Neural progenitor cell (in vitro differentiated cells): ENCODE measurements at regions not wholly inside any gene's neighbourhood (a gene's known extent, or its start where the extent isn't known, plus 50 kb on each side); places are given as distances from the start of the nearest gene placed in this dataset.

ENCODE experiments used
- DNase-seq: peaks from one replicate; pipeline ENCODE4 v3.0.0-alpha.2; 2016; ENCODE audit warnings: low spot score
- H2AFZ ChIP-seq: fragments of 200-600 bp; sonication (generic); replicated peaks from 2 replicates; pipeline ENCODE4 v1.6.1; 2016; ENCODE audit warnings: antibody characterized with exemption
- H3F3A ChIP-seq: fragments of 200-600 bp; sonication (generic); 2 replicates; pipeline ENCODE4 v1.6.1; 2016; ENCODE audit warnings: antibody characterized with exemption, low read depth
- H3K27ac ChIP-seq: fragments of 200-600 bp; sonication (generic); 2 replicates; pipeline ENCODE4 v1.5.1; 2016; ENCODE audit warnings: mild to moderate bottlenecking
- H3K27me3 ChIP-seq: fragments of 200-600 bp; sonication (generic); 2 replicates; pipeline ENCODE4 v1.6.1; 2016; ENCODE audit warnings: mild to moderate bottlenecking, moderate library complexity
- H3K36me3 ChIP-seq: fragments of 200-600 bp; sonication (generic); 2 replicates; pipeline ENCODE4 v1.5.1; 2016
- H3K4me1 ChIP-seq: fragments of 200-600 bp; sonication (generic); 2 replicates; pipeline ENCODE4 v1.6.1; 2016; ENCODE audit warnings: mixed run types
- H3K4me2 ChIP-seq: fragments of 200-600 bp; sonication (generic); 2 replicates; pipeline ENCODE4 v1.6.1; 2016
- H3K4me3 ChIP-seq: fragments of 200-600 bp; sonication (generic); 2 replicates; pipeline ENCODE4 v1.5.1; 2016
- H3K79me2 ChIP-seq: fragments of 200-600 bp; sonication (generic); 2 replicates; pipeline ENCODE4 v1.6.1; 2016; ENCODE audit warnings: low read depth
- H3K9ac ChIP-seq: fragments of 200-600 bp; sonication (generic); 2 replicates; pipeline ENCODE4 v1.6.1; 2016
- H3K9me3 ChIP-seq: fragments of 200-600 bp; sonication (generic); 2 replicates; pipeline ENCODE4 v1.5.1; 2016; ENCODE audit warnings: low read depth
- H4K20me1 ChIP-seq: fragments of 200-600 bp; sonication (generic); 2 replicates; pipeline ENCODE4 v1.6.1; 2016; ENCODE audit warnings: low read depth
- H3K27ac Mint-ChIP-seq: 3 replicates; pipeline ENCODE4 v1.8.0; 2021; ENCODE audit warnings: mixed read lengths
- H3K27me3 Mint-ChIP-seq: 2 replicates; pipeline ENCODE4 v1.8.0; 2022; ENCODE audit warnings: low read depth, mild to moderate bottlenecking, inconsistent platforms, moderate library complexity, mixed read lengths; ENCODE audit not compliant: insufficient read depth
- H3K36me3 Mint-ChIP-seq: 3 replicates; pipeline ENCODE4 v1.8.0; 2021; ENCODE audit warnings: mixed read lengths
- H3K4me1 Mint-ChIP-seq: 3 replicates; pipeline ENCODE4 v1.8.0; 2021; ENCODE audit warnings: mixed read lengths
- H3K4me3 Mint-ChIP-seq: 3 replicates; pipeline ENCODE4 v1.8.0; 2021; ENCODE audit warnings: mild to moderate bottlenecking, moderate library complexity, mixed read lengths
- H3K9me3 Mint-ChIP-seq: 3 replicates; pipeline ENCODE4 v1.8.0; 2020; ENCODE audit warnings: mixed read lengths
- EZH2 ChIP-seq: fragments of 200-600 bp; sonication (generic); IDR thresholded peaks from 2 replicates; pipeline ENCODE4 v1.6.1; 2017; ENCODE audit warnings: antibody characterized with exemption, mild to moderate bottlenecking, moderate library complexity
- EZH2phosphoT487 ChIP-seq: fragments of 200-600 bp; sonication (generic); IDR thresholded peaks from 2 replicates; pipeline ENCODE4 v1.6.1; 2017; ENCODE audit warnings: antibody characterized with exemption
- TF ChIP-seq, protein P1 (sequence below): fragments of 200-600 bp; sonication (generic); IDR thresholded peaks from 2 replicates; pipeline ENCODE4 v1.5.1; 2017; ENCODE audit warnings: antibody characterized with exemption, mild to moderate bottlenecking

DNA sequence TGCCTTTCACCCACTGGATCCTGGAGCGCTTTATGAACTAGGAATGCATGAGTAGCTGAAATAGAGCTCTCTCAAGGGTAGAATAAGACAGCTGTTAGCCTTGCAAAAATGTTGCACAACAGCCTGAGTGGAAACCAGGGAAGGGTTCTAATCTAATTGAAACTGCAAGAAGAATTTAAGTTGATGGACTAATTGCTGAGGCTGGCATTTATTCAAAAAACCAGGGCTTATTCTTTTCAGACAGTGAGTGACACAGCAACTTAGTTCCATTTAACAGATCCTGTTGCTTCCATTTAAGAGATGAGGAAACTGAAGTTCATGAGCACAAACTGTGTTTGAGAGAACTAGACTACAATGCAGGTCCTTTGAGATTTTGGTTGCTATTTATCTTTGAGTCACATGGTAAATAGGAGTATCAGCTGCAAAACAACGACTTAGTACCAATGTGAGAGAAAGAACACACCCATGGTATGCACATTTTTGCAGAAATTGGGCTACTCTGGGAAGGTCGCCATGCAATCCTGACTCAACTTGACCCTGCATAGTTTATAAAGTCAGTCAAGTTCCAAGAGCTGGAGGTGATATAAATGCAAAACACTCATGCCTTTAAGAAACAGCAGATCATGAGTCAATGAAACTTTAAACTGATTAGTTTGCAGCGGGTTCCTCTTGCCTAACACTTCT lies 76.4 kb upstream of the PARD3B start:
- Histone ChIP-seq H3K27me3 (no peaks in the 10 kb centered on the region), H3K36me3 (no peaks in the 10 kb centered on the region), H3K4me2 (no peak overlapping the region), H3K4me1 (no peaks in the 10 kb centered on the region), H3K4me3 (no peak overlapping the region), H3K27ac (no peak overlapping the region), H3K9ac (no peak overlapping the region), H2AFZ (no peak overlapping the region), H3K79me2 (no peaks in the 10 kb centered on the region), H3K9me3 (no peaks in the 10 kb centered on the region), H4K20me1 (no peaks in the 10 kb centered on the region), H3F3A (no peaks in the 10 kb centered on the region)
- Mint-ChIP-seq H3K27me3 (peaks cover 3% of the 10 kb centered on the region), H3K27ac (no peak overlapping the region), H3K4me3 (no peak overlapping the region), H3K36me3 (peaks cover 2% of the 10 kb centered on the region), H3K9me3 (peaks cover 12% of the 10 kb centered on the region), H3K4me1 (peaks cover 4% of the 10 kb centered on the region)
- TF ChIP-seq, protein P1, sequence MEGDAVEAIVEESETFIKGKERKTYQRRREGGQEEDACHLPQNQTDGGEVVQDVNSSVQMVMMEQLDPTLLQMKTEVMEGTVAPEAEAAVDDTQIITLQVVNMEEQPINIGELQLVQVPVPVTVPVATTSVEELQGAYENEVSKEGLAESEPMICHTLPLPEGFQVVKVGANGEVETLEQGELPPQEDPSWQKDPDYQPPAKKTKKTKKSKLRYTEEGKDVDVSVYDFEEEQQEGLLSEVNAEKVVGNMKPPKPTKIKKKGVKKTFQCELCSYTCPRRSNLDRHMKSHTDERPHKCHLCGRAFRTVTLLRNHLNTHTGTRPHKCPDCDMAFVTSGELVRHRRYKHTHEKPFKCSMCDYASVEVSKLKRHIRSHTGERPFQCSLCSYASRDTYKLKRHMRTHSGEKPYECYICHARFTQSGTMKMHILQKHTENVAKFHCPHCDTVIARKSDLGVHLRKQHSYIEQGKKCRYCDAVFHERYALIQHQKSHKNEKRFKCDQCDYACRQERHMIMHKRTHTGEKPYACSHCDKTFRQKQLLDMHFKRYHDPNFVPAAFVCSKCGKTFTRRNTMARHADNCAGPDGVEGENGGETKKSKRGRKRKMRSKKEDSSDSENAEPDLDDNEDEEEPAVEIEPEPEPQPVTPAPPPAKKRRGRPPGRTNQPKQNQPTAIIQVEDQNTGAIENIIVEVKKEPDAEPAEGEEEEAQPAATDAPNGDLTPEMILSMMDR, result no peak
- no peak for TF ChIP-seq EZH2phosphoT487
- TF ChIP-seq EZH2, result no peak
- no peak for DNase-seq

- no peak overlapping the region for H2AFZ ChIP-seq
- H3K27me3 Mint-ChIP-seq, result peaks cover 6% of the 10 kb centered on the region
- H3K36me3 ChIP-seq, result no peaks in the 10 kb centered on the region
- DNase-seq, result no peak
- H3K4me1 ChIP-seq, result no peaks in the 10 kb centered on the region
- TF ChIP-seq, protein P1, result no peak
- TF ChIP-seq EZH2, result no peak
- TF ChIP-seq EZH2phosphoT487, result no peak
- H3K9me3 ChIP-seq, result no peaks in the 10 kb centered on the region
- no peaks in the 10 kb centered on the region for H3K79me2 ChIP-seq
- peaks cover 4% of the 10 kb centered on the region for H3K4me1 Mint-ChIP-seq
- no peak overlapping the region for H3K4me3 ChIP-seq
- no peaks in the 10 kb centered on the region for H3K36me3 Mint-ChIP-seq
- H3K4me2 ChIP-seq, result no peak overlapping the region
- H3K4me3 Mint-ChIP-seq, result no peak overlapping the region
- no peak overlapping the region for H3K9ac ChIP-seq
- peaks cover 4% of the 10 kb centered on the region for H3K9me3 Mint-ChIP-seq
- no peaks in the 10 kb centered on the region for H3F3A ChIP-seq
- no peak overlapping the region for H3K27ac Mint-ChIP-seq
- H3K27ac ChIP-seq, result no peak overlapping the region
- no peaks in the 10 kb centered on the region for H4K20me1 ChIP-seq
- H3K27me3 ChIP-seq, result no peaks in the 10 kb centered on the region
These were observed 75.1 kb upstream of the PARD3B start for GRCh38 chr2:204470178-204470620.

- TF ChIP-seq, protein P1, result no peak
- TF ChIP-seq EZH2 (no peak), EZH2phosphoT487 (no peak)
- no peak overlapping the region for H2AFZ ChIP-seq
- no peak overlapping the region for H3K27ac Mint-ChIP-seq
- no peak overlapping the region for H3K4me2 ChIP-seq
- no peak overlapping the region for H3K4me3 Mint-ChIP-seq
- peaks cover 3% of the 10 kb centered on the region for H3K9me3 Mint-ChIP-seq
- H4K20me1 ChIP-seq, result no peaks in the 10 kb centered on the region
- H3K79me2 ChIP-seq, result no peaks in the 10 kb centered on the region
- H3K4me3 ChIP-seq, result no peak overlapping the region
- H3K9ac ChIP-seq, result no peak overlapping the region
- no peak for DNase-seq
- H3K36me3 Mint-ChIP-seq, result no peaks in the 10 kb centered on the region
- no peaks in the 10 kb centered on the region for H3K4me1 ChIP-seq
- H3K27me3 ChIP-seq, result no peaks in the 10 kb centered on the region
- no peaks in the 10 kb centered on the region for H3K36me3 ChIP-seq
- peaks cover 6% of the 10 kb centered on the region for H3K27me3 Mint-ChIP-seq
- H3F3A ChIP-seq, result no peaks in the 10 kb centered on the region
- no peak overlapping the region for H3K27ac ChIP-seq
- H3K9me3 ChIP-seq, result no peaks in the 10 kb centered on the region
- peaks cover 4% of the 10 kb centered on the region for H3K4me1 Mint-ChIP-seq
These were observed 74.6 kb upstream of the PARD3B start for GRCh38 chr2:204470621-204471196.
